ENCODE measurements at regions not wholly inside any gene's neighbourhood (a gene's known extent, or its start where the extent isn't known, plus 50 kb on each side); places are given as distances from the start of the nearest gene placed in this dataset.

- Mint-ChIP-seq H3K36me3 (no peaks in the 10 kb centered on the region), H3K27ac (no peak overlapping the region), H3K4me1 (no peaks in the 10 kb centered on the region), H3K27me3 (ENCODE audit: low read depth in 3 of 3) (peaks cover 3 to 10% (median 6%) of the 10 kb centered on the region in 3 donors), H3K4me3 (no peak overlapping the region), H3K9me3 (peaks cover 7 to 30% (median 16%) of the 10 kb centered on the region in 7 donors)
- no peak for DNase-seq
- intact Hi-C loops (cut with micrococcal nuclease) = no loop called here
- no peaks in the 10 kb centered on the region for H3K4me1 ChIP-seq (ENCODE audit: control insufficient read depth in 1 of 2, insufficient read depth in 2 of 2, low read length in 2 of 2)
- no peak overlapping the region for H3K9ac ChIP-seq (ENCODE audit: insufficient read depth, low read length, poor library complexity, severe bottlenecking)
- WGBS (ENCODE audit: insufficient coverage) = no CpG with 5 or more reads among the region's 1 CpG
- TF ChIP-seq CTCF (IDR thresholded peaks at IDR 0.05) = no peak
- H2AFZ ChIP-seq (ENCODE audit: insufficient read depth, low read depth, low read length, poor library complexity, severe bottlenecking) = no peak overlapping the region
- H3K4me2 ChIP-seq (replicated peaks; ENCODE audit: extremely low read depth, low read length, poor library complexity, severe bottlenecking) = no peak overlapping the region
- H3K9me3 ChIP-seq (replicated peaks in 1 of 2; ENCODE audit: control insufficient read depth in 1 of 2, insufficient read depth in 1 of 2, low read length in 2 of 2) = peaks cover 9 to 15% of the 10 kb centered on the region in 2 donors
- H3K79me2 ChIP-seq (ENCODE audit: insufficient read depth, low read length) = no peaks in the 10 kb centered on the region
- no peak overlapping the region for H3K4me3 ChIP-seq (replicated peaks in 1 of 3; ENCODE audit: low read depth in 2 of 3, low read length in 3 of 3)
- no peak overlapping the region for H3K27ac ChIP-seq (ENCODE audit: low read depth in 1 of 2, low read length in 2 of 2)
- H3K36me3 ChIP-seq (replicated peaks in 1 of 2; ENCODE audit: control insufficient read depth in 1 of 2, insufficient read depth in 2 of 2, low read length in 2 of 2) = no peaks in the 10 kb centered on the region
- H4K20me1 ChIP-seq (ENCODE audit: insufficient read depth, low read length) = no peaks in the 10 kb centered on the region
- no peaks in the 10 kb centered on the region for H3K27me3 ChIP-seq (ENCODE audit: control insufficient read depth in 2 of 2, insufficient read depth in 2 of 2, low read length in 2 of 2)
Observed at GRCh38 chr14:104502060-104502459, 77.5 kb upstream of the C14orf180 start.

- 71% methylated on average over 5 of the region's 6 CpGs for WGBS (ENCODE audit: insufficient coverage)
- no peaks in the 10 kb centered on the region for H3K36me3 Mint-ChIP-seq
- Histone ChIP-seq H3K27me3 (ENCODE audit: control insufficient read depth in 2 of 2, insufficient read depth in 2 of 2, low read length in 2 of 2) (no peaks in the 10 kb centered on the region), H2AFZ (ENCODE audit: insufficient read depth, low read depth, low read length, poor library complexity, severe bottlenecking) (no peak overlapping the region), H3K27ac (ENCODE audit: low read depth in 1 of 2, low read length in 2 of 2) (no peak overlapping the region), H3K4me1 (ENCODE audit: control insufficient read depth in 1 of 2, insufficient read depth in 2 of 2, low read length in 2 of 2) (no peaks in the 10 kb centered on the region), H3K79me2 (ENCODE audit: insufficient read depth, low read length) (no peaks in the 10 kb centered on the region), H3K9ac (ENCODE audit: insufficient read depth, low read length, poor library complexity, severe bottlenecking) (no peak overlapping the region), H3K36me3 (replicated peaks in 1 of 2; ENCODE audit: control insufficient read depth in 1 of 2, insufficient read depth in 2 of 2, low read length in 2 of 2) (no peaks in the 10 kb centered on the region), H3K9me3 (replicated peaks in 1 of 2; ENCODE audit: control insufficient read depth in 1 of 2, insufficient read depth in 1 of 2, low read length in 2 of 2) (peaks cover 9 to 15% of the 10 kb centered on the region in 2 donors), H3K4me3 (replicated peaks in 1 of 3; ENCODE audit: low read depth in 2 of 3, low read length in 3 of 3) (no peak overlapping the region), H3K4me2 (replicated peaks; ENCODE audit: extremely low read depth, low read length, poor library complexity, severe bottlenecking) (no peak overlapping the region), H4K20me1 (ENCODE audit: insufficient read depth, low read length) (no peaks in the 10 kb centered on the region)
- no peak for TF ChIP-seq CTCF (IDR thresholded peaks at IDR 0.05)
- no peak for DNase-seq
- H3K4me1 Mint-ChIP-seq = no peaks in the 10 kb centered on the region
- H3K4me3 Mint-ChIP-seq = no peak overlapping the region
- H3K9me3 Mint-ChIP-seq = peaks cover 7 to 30% (median 14%) of the 10 kb centered on the region in 7 donors
- peaks cover 0 to 5% (median 4%) of the 10 kb centered on the region in 3 donors for H3K27me3 Mint-ChIP-seq (ENCODE audit: low read depth in 3 of 3)
- intact Hi-C loops (cut with micrococcal nuclease) = no loop called here
- no peak overlapping the region for H3K27ac Mint-ChIP-seq
Observed at GRCh38 chr14:104503691-104504090, 75.9 kb upstream of the C14orf180 start.

All from CD14-positive monocyte (primary cell).